ENCODE measurements at regions not wholly inside any gene's neighbourhood (a gene's known extent, or its start where the extent isn't known, plus 50 kb on each side); places are given as distances from the start of the nearest gene placed in this dataset.
"Not testable (repeated sequence)": the region's sequence is repeated elsewhere in the genome, so short reads cannot be mapped to it uniquely, and the experiment has no call there.

GRCh38 chr13:30529085-30529834, 63.5 kb upstream of the HMGB1 start:
- Histone ChIP-seq H3K27me3 (no peaks in the 10 kb centered on the region), H3K4me3 (no peak overlapping the region), H3K27ac (no peak overlapping the region), H3K4me1 (replicated peaks in 1 of 2) (no peaks in the 10 kb centered on the region), H3K9me3 (replicated peaks in 1 of 3) (no peaks in the 10 kb centered on the region), H3K36me3 (replicated peaks in 1 of 2) (no peaks in the 10 kb centered on the region)
- intact Hi-C loops (cut with DNase I), result no loop called here
- 73 to 82% (median 74%) methylated on average over 8 of the region's 8 CpGs for WGBS, 4 donors
- no peak for DNase-seq
- TF ChIP-seq CTCF (IDR thresholded peaks at IDR 0.05) (no peak), POLR2A (IDR thresholded peaks at IDR 0.05) (no peak)

- no peaks in the 10 kb centered on the region for H3K9me3 ChIP-seq (replicated peaks in 1 of 3)
- H3K4me3 ChIP-seq, result no peak overlapping the region
- DNase-seq, result no peak
- no peaks in the 10 kb centered on the region for H3K27me3 ChIP-seq
- TF ChIP-seq POLR2A (IDR thresholded peaks at IDR 0.05) (no peak), CTCF (IDR thresholded peaks at IDR 0.05) (no peak)
- peaks cover 0 to 4% of the 10 kb centered on the region in 2 donors for H3K4me1 ChIP-seq (replicated peaks in 1 of 2)
- no peaks in the 10 kb centered on the region for H3K36me3 ChIP-seq (replicated peaks in 1 of 2)
- WGBS, 4 donors, result 64 to 74% (median 68%) methylated on average over 2 of the region's 2 CpGs
- no peak overlapping the region for H3K27ac ChIP-seq
- intact Hi-C loops (cut with DNase I), result no loop called here
Observed at GRCh38 chr13:30535046-30535445, 69.3 kb upstream of the HMGB1 start.

- Histone ChIP-seq H3K9me3 (replicated peaks in 1 of 3) (no peaks in the 10 kb centered on the region), H3K36me3 (replicated peaks in 1 of 2) (no peaks in the 10 kb centered on the region), H3K27ac (no peak overlapping the region), H3K4me1 (replicated peaks in 1 of 2) (no peaks in the 10 kb centered on the region), H3K27me3 (no peaks in the 10 kb centered on the region), H3K4me3 (no peak overlapping the region)
- intact Hi-C loops (cut with DNase I), result no loop called here
- DNase-seq, result no peak
- 81 to 96% (median 88%) methylated on average over 2 of the region's 2 CpGs for WGBS, 4 donors
- no peak for TF ChIP-seq CTCF (IDR thresholded peaks at IDR 0.05)
- TF ChIP-seq POLR2A (IDR thresholded peaks at IDR 0.05), result no peak
Observed at GRCh38 chr13:30545320-30545719, 72.4 kb upstream of the USPL1 start.

GRCh38 chr13:30548046-30548445, 69.7 kb upstream of the USPL1 start:
- DNase-seq; H3K27ac ChIP-seq; H3K4me1 ChIP-seq (replicated peaks in 1 of 2); H3K4me3 ChIP-seq; H3K36me3 ChIP-seq (replicated peaks in 1 of 2); intact Hi-C loops (cut with DNase I); H3K27me3 ChIP-seq; H3K9me3 ChIP-seq (replicated peaks in 1 of 3): not testable (repeated sequence)
- WGBS, 4 donors, result 57 to 68% (median 61%) methylated on average over 5 of the region's 5 CpGs

GRCh38 chr13:30551189-30551588, 66.5 kb upstream of the USPL1 start:
- TF ChIP-seq CTCF (IDR thresholded peaks at IDR 0.05) (peak in 4 of 6 experiments; percentile 24 to 38 (median 28)), POLR2A (IDR thresholded peaks at IDR 0.05) (no peak)
- WGBS, 4 donors, result 71 to 83% (median 78%) methylated on average over 2 of the region's 2 CpGs
- Histone ChIP-seq H3K27me3 (no peaks in the 10 kb centered on the region), H3K4me3 (no peak overlapping the region), H3K4me1 (replicated peaks in 1 of 2) (no peaks in the 10 kb centered on the region), H3K27ac (no peak overlapping the region), H3K9me3 (replicated peaks in 1 of 3) (no peaks in the 10 kb centered on the region), H3K36me3 (replicated peaks in 1 of 2) (no peaks in the 10 kb centered on the region)
- intact Hi-C loops (cut with DNase I), result no loop called here
- peak in 1 of 7 donors; percentile 10 for DNase-seq
